ENCODE measurements at regions not wholly inside any gene's neighbourhood (a gene's known extent, or its start where the extent isn't known, plus 50 kb on each side); places are given as distances from the start of the nearest gene placed in this dataset.

DNA sequence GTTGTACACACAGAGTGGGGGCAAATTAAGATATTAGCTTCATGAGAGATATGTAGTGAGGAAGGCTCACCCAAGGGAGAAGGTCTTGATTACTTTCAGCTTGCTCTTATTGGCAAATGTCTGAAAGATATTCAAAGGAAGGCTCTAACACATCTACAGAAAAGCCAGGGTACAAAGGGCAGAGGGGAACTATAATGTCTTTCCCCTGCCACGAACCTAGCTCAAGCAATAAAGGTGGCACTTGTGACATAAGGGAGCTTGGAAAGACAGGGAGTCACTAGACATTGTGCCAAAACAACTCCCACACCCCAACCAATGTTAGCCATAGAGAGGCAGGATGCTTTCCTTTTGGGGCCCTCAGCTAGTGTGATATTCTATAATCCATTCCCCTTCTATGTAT lies 52.2 kb upstream of the SOX9 start:
- no peak for DNase-seq

DNA sequence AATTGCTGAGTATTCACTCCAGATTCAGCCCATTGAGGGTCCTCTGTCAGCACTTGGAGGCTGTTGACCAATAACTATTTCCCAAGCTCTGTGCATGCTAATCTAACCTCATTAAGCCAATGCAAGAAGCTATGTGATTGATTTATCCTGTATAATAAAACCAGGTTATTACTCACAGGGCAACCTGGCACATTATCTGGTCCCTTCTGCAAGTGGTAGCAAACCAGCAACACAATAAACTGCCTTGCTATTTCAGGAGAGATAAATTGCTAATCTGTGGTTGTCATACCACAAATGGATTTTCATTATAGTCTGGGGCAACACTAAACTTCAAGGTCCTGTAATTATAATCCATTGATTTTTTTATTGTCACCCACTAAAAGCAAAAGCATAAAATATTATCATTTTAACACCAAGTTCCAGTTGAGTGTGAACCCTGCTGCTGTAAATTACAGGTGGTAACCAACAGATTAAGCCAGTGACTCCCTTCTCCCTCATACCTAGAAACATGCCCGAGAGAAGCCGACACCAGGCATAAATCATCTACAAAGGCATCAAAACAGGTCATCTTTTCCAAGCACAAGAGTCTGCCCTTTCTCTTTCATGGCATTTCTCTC lies 51.1 kb upstream of the SOX9 start:
- no peak for DNase-seq

All from stimulated activated CD8-positive, alpha-beta memory T cell treated with anti-CD3 and anti-CD28 coated beads, Interleukin-4, amount 100 ng/mL, for 48 hours (primary cell).